ENCODE measurements at regions not wholly inside any gene's neighbourhood (a gene's known extent, or its start where the extent isn't known, plus 50 kb on each side); places are given as distances from the start of the nearest gene placed in this dataset.

DNA sequence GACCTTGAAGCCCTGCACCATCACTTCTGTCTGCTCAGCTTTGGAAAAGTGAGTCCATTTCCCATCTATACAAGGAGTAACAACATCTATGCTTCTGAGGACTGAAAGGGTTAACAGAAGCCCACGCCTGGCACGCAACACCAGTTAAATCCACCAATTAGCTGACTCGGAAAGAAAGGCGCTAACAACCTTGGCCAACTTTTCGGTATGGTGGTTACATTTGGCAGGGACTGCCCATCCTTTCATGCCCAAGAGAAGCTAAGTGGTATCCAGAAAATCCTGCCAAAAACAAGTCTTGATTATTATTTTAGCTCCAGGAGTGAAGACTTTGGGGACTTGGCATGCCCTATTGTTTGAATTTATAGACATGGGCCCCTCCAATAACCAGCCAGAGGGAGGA is 202.3 kb upstream of the RPL38 start:
- Histone ChIP-seq H3K27me3 (peaks cover 0 to 4% of the 10 kb centered on the region in 2 donors), H3K4me3 (no peak overlapping the region), H3K9me3 (no peaks in the 10 kb centered on the region), H3K36me3 (no peaks in the 10 kb centered on the region), H3K4me1 (peaks cover 0 to 9% (median 0%) of the 10 kb centered on the region in 4 donors), H3K27ac (no peak overlapping the region)
- WGBS, 2 donors = 58 to 63% methylated on average over 5 of the region's 5 CpGs
- TF ChIP-seq, protein P1, sequence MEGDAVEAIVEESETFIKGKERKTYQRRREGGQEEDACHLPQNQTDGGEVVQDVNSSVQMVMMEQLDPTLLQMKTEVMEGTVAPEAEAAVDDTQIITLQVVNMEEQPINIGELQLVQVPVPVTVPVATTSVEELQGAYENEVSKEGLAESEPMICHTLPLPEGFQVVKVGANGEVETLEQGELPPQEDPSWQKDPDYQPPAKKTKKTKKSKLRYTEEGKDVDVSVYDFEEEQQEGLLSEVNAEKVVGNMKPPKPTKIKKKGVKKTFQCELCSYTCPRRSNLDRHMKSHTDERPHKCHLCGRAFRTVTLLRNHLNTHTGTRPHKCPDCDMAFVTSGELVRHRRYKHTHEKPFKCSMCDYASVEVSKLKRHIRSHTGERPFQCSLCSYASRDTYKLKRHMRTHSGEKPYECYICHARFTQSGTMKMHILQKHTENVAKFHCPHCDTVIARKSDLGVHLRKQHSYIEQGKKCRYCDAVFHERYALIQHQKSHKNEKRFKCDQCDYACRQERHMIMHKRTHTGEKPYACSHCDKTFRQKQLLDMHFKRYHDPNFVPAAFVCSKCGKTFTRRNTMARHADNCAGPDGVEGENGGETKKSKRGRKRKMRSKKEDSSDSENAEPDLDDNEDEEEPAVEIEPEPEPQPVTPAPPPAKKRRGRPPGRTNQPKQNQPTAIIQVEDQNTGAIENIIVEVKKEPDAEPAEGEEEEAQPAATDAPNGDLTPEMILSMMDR (IDR thresholded peaks at IDR 0.05) = no peak
- TF ChIP-seq EP300 (IDR thresholded peaks at IDR 0.05) = no peak
- no peak for TF ChIP-seq POLR2A (IDR thresholded peaks at IDR 0.05)
- no peak for DNase-seq (ENCODE audit: low spot score in 2 of 2)

DNA sequence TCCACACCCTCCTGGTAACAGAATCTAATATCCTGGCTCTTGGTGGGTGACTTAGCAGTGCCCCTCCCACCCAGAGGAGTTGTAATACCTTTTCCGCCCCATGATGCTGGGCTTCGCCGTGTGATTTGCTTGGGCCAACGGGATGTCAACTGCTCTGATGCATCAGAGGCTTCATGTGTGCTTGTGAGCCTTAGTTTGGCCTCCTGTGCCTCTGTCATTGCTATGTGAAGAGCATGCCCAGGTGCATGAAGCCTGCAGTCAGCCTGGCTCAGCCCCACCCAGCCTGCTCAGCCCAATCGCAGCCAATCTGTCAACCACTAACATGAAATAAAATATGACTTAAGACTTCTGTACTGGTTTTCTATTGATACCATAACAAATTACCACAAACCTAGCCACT is 201.2 kb upstream of the RPL38 start:
- H3K9me3 ChIP-seq = no peaks in the 10 kb centered on the region
- H3K4me1 ChIP-seq = peaks cover 0 to 9% (median 0%) of the 10 kb centered on the region in 4 donors
- WGBS, 2 donors = 89 to 90% methylated on average over 5 of the region's 5 CpGs
- TF ChIP-seq, protein P1 (IDR thresholded peaks at IDR 0.05) = no peak
- no peak for TF ChIP-seq POLR2A (IDR thresholded peaks at IDR 0.05)
- no peak for TF ChIP-seq EP300 (IDR thresholded peaks at IDR 0.05)
- peaks cover 0 to 4% of the 10 kb centered on the region in 2 donors for H3K27me3 ChIP-seq
- no peak overlapping the region for H3K27ac ChIP-seq
- no peaks in the 10 kb centered on the region for H3K36me3 ChIP-seq
- H3K4me3 ChIP-seq = no peak overlapping the region
- DNase-seq (ENCODE audit: low spot score in 2 of 2) = no peak

DNA sequence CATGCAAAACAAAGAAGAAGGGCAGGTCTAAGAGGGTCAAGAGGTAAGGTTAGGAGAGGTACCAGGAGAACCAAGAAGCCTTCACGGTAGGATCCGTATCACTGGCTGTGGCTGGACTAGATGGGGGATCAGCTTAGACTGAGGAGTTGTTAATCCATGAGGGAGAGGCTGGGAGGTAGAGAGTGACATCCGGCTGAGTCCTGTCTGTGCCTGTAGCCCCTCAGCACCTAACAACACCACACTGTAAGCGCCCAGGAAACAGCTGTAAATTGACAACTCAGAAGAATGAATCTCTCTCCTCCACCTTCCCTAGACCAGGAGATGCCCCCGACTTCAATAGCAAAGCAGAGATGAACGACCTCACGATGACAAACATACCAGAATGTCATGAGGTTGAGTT is 199.4 kb upstream of the RPL38 start:
- peaks cover 0 to 4% (median 0%) of the 10 kb centered on the region in 4 donors for H3K4me1 ChIP-seq
- no peak overlapping the region for H3K4me3 ChIP-seq
- no peak overlapping the region for H3K27ac ChIP-seq
- no peak for DNase-seq (ENCODE audit: low spot score in 2 of 2)
- H3K9me3 ChIP-seq = no peaks in the 10 kb centered on the region
- 73 to 82% methylated on average over 7 of the region's 7 CpGs for WGBS, 2 donors
- no peaks in the 10 kb centered on the region for H3K36me3 ChIP-seq
- TF ChIP-seq, protein P1 (IDR thresholded peaks at IDR 0.05) = no peak
- no peak for TF ChIP-seq EP300 (IDR thresholded peaks at IDR 0.05)
- TF ChIP-seq POLR2A (IDR thresholded peaks at IDR 0.05) = no peak
- H3K27me3 ChIP-seq = peaks cover 0 to 19% of the 10 kb centered on the region in 2 donors

DNA sequence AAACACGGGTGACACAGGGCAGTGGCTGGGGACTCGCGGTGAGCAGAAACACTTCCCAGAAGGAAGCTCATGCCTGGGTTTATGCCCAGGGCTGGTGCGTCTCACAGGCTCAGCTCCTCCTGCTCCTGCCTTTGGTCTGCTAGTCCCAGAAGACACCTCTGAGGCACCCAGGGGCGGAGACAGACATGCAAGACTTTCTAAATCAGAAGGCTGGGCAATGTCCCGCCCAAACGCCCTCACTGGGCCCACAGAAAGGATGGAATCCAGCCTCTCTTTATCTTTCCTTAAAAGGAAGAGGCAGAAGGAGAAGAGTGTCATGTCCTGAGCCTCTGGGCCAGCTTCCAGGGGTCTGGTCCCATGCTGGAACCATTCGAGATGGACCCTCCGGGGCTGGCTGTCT is 197.7 kb upstream of the RPL38 start:
- 54 to 60% methylated on average over 7 to 9 of the region's 9 CpGs for WGBS, 2 donors
- no peak for DNase-seq (ENCODE audit: low spot score in 2 of 2)
- no peak overlapping the region for H3K4me3 ChIP-seq
- peaks cover 0 to 19% of the 10 kb centered on the region in 2 donors for H3K27me3 ChIP-seq
- TF ChIP-seq, protein P1 (IDR thresholded peaks at IDR 0.05) = no peak
- TF ChIP-seq POLR2A (IDR thresholded peaks at IDR 0.05) = no peak
- TF ChIP-seq EP300 (IDR thresholded peaks at IDR 0.05) = no peak
- H3K36me3 ChIP-seq = no peaks in the 10 kb centered on the region
- no peaks in the 10 kb centered on the region for H3K9me3 ChIP-seq
- no peaks in the 10 kb centered on the region for H3K4me1 ChIP-seq
- no peak overlapping the region for H3K27ac ChIP-seq

DNA sequence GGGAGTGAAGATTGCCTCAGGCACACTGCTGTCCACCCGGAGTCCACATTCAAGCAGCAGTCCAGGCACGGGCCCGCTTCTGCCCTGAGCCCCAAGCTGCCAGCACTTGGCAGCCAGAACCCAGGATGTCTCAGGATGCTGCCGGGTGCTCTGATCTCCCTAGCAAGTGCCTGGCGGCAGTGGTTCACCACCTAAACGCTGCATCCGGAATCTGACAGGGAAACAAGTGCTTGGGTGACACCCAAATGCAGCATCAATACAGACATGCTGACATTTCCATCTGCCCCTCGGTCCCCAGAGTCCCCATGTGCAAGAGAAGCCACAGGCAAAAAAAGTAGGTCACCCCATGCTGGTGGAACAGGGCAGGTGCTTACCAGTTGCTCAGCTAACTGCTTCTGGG is 197.1 kb upstream of the RPL38 start:
- no peak for DNase-seq (ENCODE audit: low spot score in 2 of 2)
- no peak overlapping the region for H3K27ac ChIP-seq
- no peaks in the 10 kb centered on the region for H3K9me3 ChIP-seq
- no peak overlapping the region for H3K4me3 ChIP-seq
- H3K4me1 ChIP-seq = no peaks in the 10 kb centered on the region
- H3K36me3 ChIP-seq = no peaks in the 10 kb centered on the region
- peaks cover 0 to 19% of the 10 kb centered on the region in 2 donors for H3K27me3 ChIP-seq
- no peak for TF ChIP-seq POLR2A (IDR thresholded peaks at IDR 0.05)
- no peak for TF ChIP-seq EP300 (IDR thresholded peaks at IDR 0.05)
- TF ChIP-seq, protein P1 (IDR thresholded peaks at IDR 0.05) = no peak
- 75 to 90% methylated on average over 2 to 8 of the region's 8 CpGs for WGBS, 2 donors

All from tibial nerve (tissue), 4 donors.